K562 (cell line): ENCODE measurements at regions not wholly inside any gene's neighbourhood (a gene's known extent, or its start where the extent isn't known, plus 50 kb on each side); places are given as distances from the start of the nearest gene placed in this dataset.

Experiments used
- ATAC-seq: fragments of 200-7000 bp; cut with Tn5 transposase; 3 replicates; pipeline ENCODE4 v1.9.1; 2020; ENCODE audit warnings: moderate library complexity
- BruUV-seq: library from RNA; stranded (reverse); fragments of 400-500 nt; replicated peaks from 2 replicates; lab custom pipeline; 2021; lab: Mats Ljungman, UMichigan
- CTCF ChIA-PET: fragments of 300-600 bp; formaldehyde crosslinking; extraction: SDS; loops from one replicate; lab custom pipeline; 2021; ENCODE audit warnings: low intra/inter-chr PET ratio; lab: Yijun Ruan, JAX
- POLR2A ChIA-PET: fragments of 300-600, 350-650 bp; sonication (Branson Sonifier 250); formaldehyde crosslinking; extraction: SDS; loops from one replicate; lab custom pipeline; 2021; ENCODE audit warnings: antibody characterized with exemption, inconsistent platforms; lab: Yijun Ruan, JAX
- DNase-seq, 4 experiments: peaks; one replicate each; pipeline versions ENCODE4 v3.0.0 to v3.0.0-alpha.2; 2011 to 2018; ENCODE audit warnings: low spot score in 3 of 4, mixed read lengths in 3 of 4; ENCODE audit errors: extremely low read depth in 1 of 4
- FAIRE-seq: peaks from 2 replicates; lab custom pipeline; 2011; peaks lifted over from hg19 to GRCh38; lab: Jason Lieb, UNC
- H2AFZ ChIP-seq: 2 replicates; pipeline ENCODE4 v1.6.0; 2011; ENCODE audit warnings: low read depth, low read length, control low read depth, inconsistent platforms
- H3K27ac ChIP-seq: fragments of 200-600 bp; 3 replicates; pipeline ENCODE4 v1.8.0; 2011; ENCODE audit warnings: low read depth, mild to moderate bottlenecking, control low read depth, inconsistent platforms, low read length, moderate library complexity, mixed read lengths; ENCODE audit errors: extremely low read depth
- H3K27me3 ChIP-seq, 2 experiments: fragments of 300-600 bp in 1 of 2; 2 replicates in 1 of 2; 3 replicates in 1 of 2; pipeline versions ENCODE4 v1.6.0 to v1.8.0; 2011; ENCODE audit warnings: inconsistent platforms in 2 of 2, low read length in 2 of 2, mild to moderate bottlenecking in 1 of 2, mixed read lengths in 1 of 2, moderate library complexity in 1 of 2; ENCODE audit not compliant: control insufficient read depth in 2 of 2, insufficient read depth in 2 of 2
- H3K36me3 ChIP-seq: fragments of 300-600 bp; 3 replicates; pipeline ENCODE4 v1.8.0; 2011; ENCODE audit warnings: mild to moderate bottlenecking, low read length, inconsistent platforms; ENCODE audit not compliant: control insufficient read depth, insufficient read depth
- H3K4me1 ChIP-seq, 2 experiments: fragments of 200-600 bp in 1 of 2; replicated peaks in 1 of 2; 2 replicates in 1 of 2; 3 replicates in 1 of 2; pipeline versions ENCODE4 v1.5.1 to v1.8.0; 2011; ENCODE audit warnings: inconsistent platforms in 2 of 2, low read length in 2 of 2, mild to moderate bottlenecking in 1 of 2, mixed read lengths in 1 of 2, moderate library complexity in 1 of 2; ENCODE audit not compliant: control insufficient read depth in 2 of 2, insufficient read depth in 2 of 2
- H3K4me2 ChIP-seq: 2 replicates; pipeline ENCODE4 v1.6.1; 2011; ENCODE audit warnings: low read length, control low read depth, inconsistent platforms, mixed read lengths; ENCODE audit not compliant: insufficient read depth
- H3K4me3 ChIP-seq: fragments of 200-600 bp; sonication (generic), shearing (Covaris generic); 2 replicates; pipeline ENCODE4 v1.5.1; 2016; ENCODE audit warnings: control low read depth, inconsistent platforms
- H3K79me2 ChIP-seq: fragments of 200-600 bp; 3 replicates; pipeline ENCODE4 v1.8.0; 2011; ENCODE audit warnings: low read length, inconsistent platforms; ENCODE audit not compliant: control insufficient read depth, insufficient read depth
- H3K9ac ChIP-seq, 2 experiments: 2 replicates each; pipeline versions ENCODE4 v1.6.0 to v1.6.1; 2011; ENCODE audit warnings: low read depth in 2 of 2, low read length in 2 of 2, control low read depth in 1 of 2, inconsistent platforms in 1 of 2, mild to moderate bottlenecking in 1 of 2, mixed read lengths in 1 of 2; ENCODE audit not compliant: insufficient read depth in 1 of 2
- H3K9me1 ChIP-seq: one replicate; pipeline ENCODE4 v1.6.0; 2011; ENCODE audit warnings: inconsistent platforms, mild to moderate bottlenecking, low read length, moderate library complexity; ENCODE audit not compliant: control insufficient read depth, insufficient read depth
- H3K9me3 ChIP-seq: replicated peaks from 2 replicates; pipeline ENCODE4 v1.5.1; 2011; ENCODE audit warnings: low read depth, low read length, inconsistent platforms; ENCODE audit not compliant: control insufficient read depth, insufficient read depth
- H4K20me1 ChIP-seq: replicated peaks from 2 replicates; pipeline ENCODE4 v1.6.1; 2011; ENCODE audit warnings: low read length, inconsistent platforms, mixed read lengths; ENCODE audit not compliant: control insufficient read depth, insufficient read depth
- CSDE1 ChIP-seq, 2 experiments: fragments of 450-650 bp; IDR thresholded peaks; 2 replicates each; pipeline ENCODE4 v1.6.1; 2016; ENCODE audit warnings: mild to moderate bottlenecking in 1 of 2
- DACH1 ChIP-seq: fragments of 450-650 bp; IDR thresholded peaks from 2 replicates; pipeline ENCODE4 v1.6.1; 2018; ENCODE audit not compliant: partially characterized antibody
- DLX4 ChIP-seq: fragments of 250-450 bp; sonication (Bioruptor Pico); IDR thresholded peaks from 2 replicates; pipeline ENCODE4 v1.6.1; 2021; ENCODE audit warnings: mild to moderate bottlenecking
- ELF1 ChIP-seq: fragments of 200-800 bp; sonication (Bioruptor generic); IDR thresholded peaks from 2 replicates; pipeline ENCODE4 v1.6.1; 2016; ENCODE audit warnings: missing genetic modification characterization, missing compliant biosample characterization
- ETS2 ChIP-seq: IDR thresholded peaks from 2 replicates; pipeline ENCODE4 v1.6.1; 2016; ENCODE audit warnings: borderline replicate concordance, missing genetic modification characterization, mild to moderate bottlenecking, moderate library complexity, missing compliant biosample characterization; ENCODE audit not compliant: poor library complexity, severe bottlenecking
- ETV1 ChIP-seq: fragments of 450-650 bp; conservative IDR thresholded peaks from 2 replicates; pipeline ENCODE4 v1.6.1; 2016; ENCODE audit warnings: missing genetic modification characterization, control low read depth, low read depth, missing compliant biosample characterization
- KAT2B ChIP-seq: IDR thresholded peaks from one replicate; pipeline ENCODE4 v1.6.1; 2012; ENCODE audit warnings: low read depth, mild to moderate bottlenecking, control low read depth, inconsistent platforms, low read length, moderate library complexity
- MAX ChIP-seq: sonication (generic); formaldehyde crosslinking; IDR thresholded peaks from 2 replicates; pipeline ENCODE4 v1.9.0; 2022; ENCODE audit warnings: mild to moderate bottlenecking, missing genetic modification reagents
- NFE2 ChIP-seq: IDR thresholded peaks from 2 replicates; pipeline ENCODE4 v1.6.1; 2014; ENCODE audit warnings: antibody characterized with exemption, low read depth
- PHTF2 ChIP-seq: fragments of 250-450 bp; sonication (Bioruptor Pico); IDR thresholded peaks from 2 replicates; pipeline ENCODE4 v1.5.0; 2021; ENCODE audit warnings: mild to moderate bottlenecking
- RFX7 ChIP-seq: fragments of 250-450 bp; sonication (Bioruptor Pico); IDR thresholded peaks from 2 replicates; pipeline ENCODE4 v1.5.1; 2021; ENCODE audit warnings: mild to moderate bottlenecking
- SP1 ChIP-seq: sonication (generic); formaldehyde crosslinking; IDR thresholded peaks from 2 replicates; pipeline ENCODE4 v1.8.1; 2022; ENCODE audit warnings: mild to moderate bottlenecking, missing genetic modification reagents
- SRF ChIP-seq, 2 experiments: fragments of 250-450, 450-650 bp in 1 of 2; sonication (Bioruptor Pico) in 1 of 2; sonication (generic) in 1 of 2; formaldehyde crosslinking; IDR thresholded peaks; 2 replicates each; pipeline versions ENCODE4 v1.5.0 to v1.5.1; 2020 to 2022; ENCODE audit warnings: mild to moderate bottlenecking in 1 of 2, missing genetic modification reagents in 1 of 2
- TGIF2 ChIP-seq: sonication (generic); formaldehyde crosslinking; IDR thresholded peaks from 2 replicates; pipeline ENCODE4 v1.8.1; 2022; ENCODE audit warnings: mild to moderate bottlenecking, missing genetic modification reagents, moderate library complexity
- ZBTB33 ChIP-seq: sonication (generic); formaldehyde crosslinking; IDR thresholded peaks from 2 replicates; pipeline ENCODE4 v1.8.1; 2023; ENCODE audit warnings: mild to moderate bottlenecking, missing genetic modification reagents
- ZNF143 ChIP-seq: sonication (generic); formaldehyde crosslinking; IDR thresholded peaks from 2 replicates; pipeline ENCODE4 v1.9.0; 2022; ENCODE audit warnings: mild to moderate bottlenecking, missing genetic modification reagents
- ZNF561 ChIP-seq: fragments of 450-650 bp; formaldehyde crosslinking; conservative IDR thresholded peaks from 2 replicates; pipeline ENCODE4 v1.4.0; 2020; ENCODE audit warnings: mild to moderate bottlenecking, moderate library complexity
- ZNF717 ChIP-seq: fragments of 250-450 bp; sonication (Bioruptor Pico); IDR thresholded peaks from 2 replicates; pipeline ENCODE4 v1.5.0; 2021
- in situ Hi-C: fragments of 300-500 bp; cut with MboI; formaldehyde crosslinking; loops from 4 replicates; pipeline ENCODE4 v1.15.0; 2018; ENCODE audit warnings: inconsistent platforms, mixed read lengths
- intact Hi-C: fragments of 100-400 bp; cut with micrococcal nuclease; formaldehyde crosslinking; loops from 2 replicates; pipeline ENCODE4 v1.14.2; 2022
- TF ChIP-seq, protein P1 (sequence below), 2 experiments: fragments of 450-650 bp in 1 of 2; sonication (generic) in 1 of 2; formaldehyde crosslinking; conservative IDR thresholded peaks; 2 replicates each; pipeline versions ENCODE4 v1.4.0 to v1.8.1; 2020 to 2022; ENCODE audit warnings: mild to moderate bottlenecking in 1 of 2, missing genetic modification reagents in 1 of 2
- TF ChIP-seq, protein P2 (sequence below): sonication (generic); formaldehyde crosslinking; IDR thresholded peaks from 2 replicates; pipeline ENCODE4 v1.8.1; 2022; ENCODE audit warnings: missing genetic modification reagents

DNA sequence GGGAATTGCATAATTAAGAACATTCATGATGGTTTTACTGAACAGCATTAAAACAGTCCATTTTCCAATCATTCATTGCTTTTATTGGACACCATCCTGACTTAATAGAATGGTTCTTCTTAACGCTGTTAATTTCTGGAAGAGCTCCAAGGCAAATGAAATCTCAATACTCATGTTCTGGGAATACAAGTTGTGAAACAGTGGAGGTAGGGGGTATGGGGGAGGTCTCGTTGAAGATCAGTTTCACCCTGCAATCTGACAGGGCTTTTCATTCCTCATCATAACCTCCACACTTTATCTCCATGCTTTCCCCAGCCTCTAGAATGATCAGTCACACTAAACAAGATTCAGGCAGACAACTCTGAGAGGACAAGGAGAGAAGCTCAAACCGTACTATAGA, 113.6 kb downstream of the ETAA1 start (continued):
- TF ChIP-seq ZBTB33 (CRISPR knock-in tag) (no peak), ZNF143 (CRISPR knock-in tag) (no peak), ETS2 (tag) (no peak), ZNF717 (CRISPR knock-in tag) (no peak), SP1 (CRISPR knock-in tag) (no peak)

GRCh38 chr2:67514515-67514914, 117.4 kb downstream of the ETAA1 start:
- no peaks in the 10 kb centered on the region for H4K20me1 ChIP-seq
- H3K9ac ChIP-seq, result no peak overlapping the region
- ChIA-PET POLR2A (no interaction called here), CTCF (no interaction called here)
- DNase-seq (no peak), ATAC-seq (no peak), FAIRE-seq (no peak)
- intact Hi-C loops (no loop called here), in situ Hi-C loops (no loop called here)
- no peaks in the 10 kb centered on the region for H3K36me3 ChIP-seq
- H3K4me3 ChIP-seq, result no peak overlapping the region
- H3K27me3 ChIP-seq, result peaks cover 0 to 2% of the 10 kb centered on the region in 2 experiments; a peak in 1 of 5 replicates
- no peak overlapping the region for H2AFZ ChIP-seq
- H3K4me1 ChIP-seq, result no peaks in the 10 kb centered on the region
- H3K27ac ChIP-seq, result no peak overlapping the region
- H3K9me1 ChIP-seq, result no peaks in the 10 kb centered on the region
- H3K9me3 ChIP-seq, result no peaks in the 10 kb centered on the region
- H3K79me2 ChIP-seq, result no peaks in the 10 kb centered on the region
- no TSS peak for BruUV-seq
- no peak overlapping the region for H3K4me2 ChIP-seq
- TF ChIP-seq NFE2 (no peak), KAT2B (no peak), ETV1 (tag) (no peak), RFX7 (CRISPR knock-in tag) (no peak), MAX (CRISPR knock-in tag) (no peak), TGIF2 (CRISPR knock-in tag) (no peak), DLX4 (no peak), ZNF561 (CRISPR knock-in tag) (no peak), CSDE1 (IDR thresholded peaks at IDR 0.05) (no peak), PHTF2 (CRISPR knock-in tag) (no peak), DACH1 (no peak), ELF1 (tag) (no peak), SRF (CRISPR knock-in tag; IDR thresholded peaks at IDR 0.05) (no peak)
- TF ChIP-seq, protein P1, sequence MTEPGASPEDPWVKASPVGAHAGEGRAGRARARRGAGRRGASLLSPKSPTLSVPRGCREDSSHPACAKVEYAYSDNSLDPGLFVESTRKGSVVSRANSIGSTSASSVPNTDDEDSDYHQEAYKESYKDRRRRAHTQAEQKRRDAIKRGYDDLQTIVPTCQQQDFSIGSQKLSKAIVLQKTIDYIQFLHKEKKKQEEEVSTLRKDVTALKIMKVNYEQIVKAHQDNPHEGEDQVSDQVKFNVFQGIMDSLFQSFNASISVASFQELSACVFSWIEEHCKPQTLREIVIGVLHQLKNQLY (CRISPR knock-in tag; conservative IDR thresholded peaks at IDR 0.05), result no peak
- TF ChIP-seq, protein P2, sequence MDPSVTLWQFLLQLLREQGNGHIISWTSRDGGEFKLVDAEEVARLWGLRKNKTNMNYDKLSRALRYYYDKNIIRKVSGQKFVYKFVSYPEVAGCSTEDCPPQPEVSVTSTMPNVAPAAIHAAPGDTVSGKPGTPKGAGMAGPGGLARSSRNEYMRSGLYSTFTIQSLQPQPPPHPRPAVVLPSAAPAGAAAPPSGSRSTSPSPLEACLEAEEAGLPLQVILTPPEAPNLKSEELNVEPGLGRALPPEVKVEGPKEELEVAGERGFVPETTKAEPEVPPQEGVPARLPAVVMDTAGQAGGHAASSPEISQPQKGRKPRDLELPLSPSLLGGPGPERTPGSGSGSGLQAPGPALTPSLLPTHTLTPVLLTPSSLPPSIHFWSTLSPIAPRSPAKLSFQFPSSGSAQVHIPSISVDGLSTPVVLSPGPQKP (CRISPR knock-in tag), result no peak
